Mucosa of gallbladder (tissue), 1 donor: ENCODE measurements at regions not wholly inside any gene's neighbourhood (a gene's known extent, or its start where the extent isn't known, plus 50 kb on each side); places are given as distances from the start of the nearest gene placed in this dataset.
"Not testable (repeated sequence)": the region's sequence is repeated elsewhere in the genome, so short reads cannot be mapped to it uniquely, and the experiment has no call there.

Source experiments
- DNase-seq: peaks from one replicate; pipeline ENCODE4 v3.0.0-alpha.2; 2020; ENCODE audit warnings: low spot score
- donor health status: DM: no; HTN: no; CAD: no.

- DNase-seq, result no peak
Observed at GRCh38 chr1:90864681-90865080, 147.6 kb upstream of the BARHL2 start.

GRCh38 chr1:90862782-90863181 is 145.7 kb upstream of the BARHL2 start:
- no peak for DNase-seq

- DNase-seq, result not testable (repeated sequence)
Observed at GRCh38 chr1:90861421-90861820, 144.3 kb upstream of the BARHL2 start.

GRCh38 chr1:90856463-90857007 is 139.4 kb upstream of the BARHL2 start:
- no peak for DNase-seq

- no peak for DNase-seq
Observed at GRCh38 chr1:90854397-90854924, 137.4 kb upstream of the BARHL2 start.

GRCh38 chr1:90851711-90852050 is 134.6 kb upstream of the BARHL2 start:
- DNase-seq, result no peak

GRCh38 chr1:90850898-90851710 is 134.0 kb upstream of the BARHL2 start:
- peak; percentile 67 for DNase-seq

- no peak for DNase-seq
Observed at GRCh38 chr1:90850181-90850897, 133.2 kb upstream of the BARHL2 start.

GRCh38 chr1:90841473-90841872 is 124.4 kb upstream of the BARHL2 start:
- no peak for DNase-seq

- no peak for DNase-seq
Observed at GRCh38 chr1:90840352-90840751, 123.2 kb upstream of the BARHL2 start.

- no peak for DNase-seq
Observed at GRCh38 chr1:90839323-90839722, 122.2 kb upstream of the BARHL2 start.

- DNase-seq, result no peak
Observed at GRCh38 chr1:90838720-90839119, 121.6 kb upstream of the BARHL2 start.

- no peak for DNase-seq
Observed at GRCh38 chr1:90837420-90837819, 120.3 kb upstream of the BARHL2 start.

- no peak for DNase-seq
Observed at GRCh38 chr1:90836345-90836679, 119.2 kb upstream of the BARHL2 start.

GRCh38 chr1:90835661-90836344 is 118.7 kb upstream of the BARHL2 start:
- no peak for DNase-seq

GRCh38 chr1:90834886-90835660 is 118.0 kb upstream of the BARHL2 start:
- no peak for DNase-seq

- DNase-seq, result no peak
Observed at GRCh38 chr1:90834354-90834885, 117.3 kb upstream of the BARHL2 start.

- no peak for DNase-seq
Observed at GRCh38 chr1:90833466-90834110, 116.5 kb upstream of the BARHL2 start.

- DNase-seq, result no peak
Observed at GRCh38 chr1:90831910-90832309, 114.8 kb upstream of the BARHL2 start.

GRCh38 chr1:90826834-90827233 is 109.7 kb upstream of the BARHL2 start:
- DNase-seq, result no peak

GRCh38 chr1:90826024-90826423 is 108.9 kb upstream of the BARHL2 start:
- DNase-seq, result no peak
